ENCODE measurements at regions not wholly inside any gene's neighbourhood (a gene's known extent, or its start where the extent isn't known, plus 50 kb on each side); places are given as distances from the start of the nearest gene placed in this dataset.

GRCh38 chr1:25051906-25052305, 121.8 kb upstream of the RUNX3 start:
- no peak overlapping the region for H3K18ac ChIP-seq (ENCODE audit: insufficient read length, low read depth, low read length)
- no peak overlapping the region for H3K56ac ChIP-seq (ENCODE audit: insufficient read length, low read depth, low read length)
- Mint-ChIP-seq H3K27me3 (ENCODE audit: low read depth) (peaks cover 5% of the 10 kb centered on the region; the same call in 1 of the 2 replicates), H3K4me3 (no peak overlapping the region), H3K9me3 (no peaks in the 10 kb centered on the region), H3K36me3 (ENCODE audit: insufficient read depth in 1 of 3, low read depth in 3 of 3) (no peaks in the 10 kb centered on the region), H3K27ac (no peak overlapping the region; a peak in 2 of 7 replicates), H3K4me1 (peaks cover 9 to 33% of the 10 kb centered on the region in 2 experiments)
- H2BK12ac ChIP-seq (ENCODE audit: insufficient read length, low read depth, low read length): no peak overlapping the region
- no peaks in the 10 kb centered on the region for H3K9me3 ChIP-seq (ENCODE audit: control insufficient read depth, low read depth, low read length)
- H4K91ac ChIP-seq (ENCODE audit: insufficient read length, low read depth, low read length): no peak overlapping the region
- no peak overlapping the region for H2BK15ac ChIP-seq (ENCODE audit: low read depth, low read length)
- no peak overlapping the region for H3K9ac ChIP-seq (ENCODE audit: extremely low read depth, insufficient read length, low read length)
- no peak for DNase-seq
- no peaks in the 10 kb centered on the region for H3K27me3 ChIP-seq (ENCODE audit: insufficient read depth, low read length)
- no peak overlapping the region for H4K5ac ChIP-seq (ENCODE audit: insufficient read length, low read depth, low read length)
- H3K4me2 ChIP-seq (ENCODE audit: insufficient read depth, insufficient read length, low read length): no peak overlapping the region
- H3K27ac ChIP-seq (ENCODE audit: insufficient read length, low read depth, low read length): no peak overlapping the region
- no peak overlapping the region for H2BK120ac ChIP-seq (ENCODE audit: low read depth, low read length, poor library complexity, severe bottlenecking)
- H2AFZ ChIP-seq (ENCODE audit: low read length): no peak overlapping the region
- H3K79me1 ChIP-seq (ENCODE audit: insufficient read depth, low read depth, low read length, poor library complexity, severe bottlenecking): no peaks in the 10 kb centered on the region
- no peak overlapping the region for H3T11ph ChIP-seq (ENCODE audit: low read length)
- H2BK5ac ChIP-seq (ENCODE audit: insufficient read length, low read length): no peak overlapping the region
- H3K4me1 ChIP-seq (ENCODE audit: insufficient read depth, low read length): no peaks in the 10 kb centered on the region
- H3K4ac ChIP-seq (ENCODE audit: low read depth, low read length): no peak overlapping the region
- H3K14ac ChIP-seq (ENCODE audit: insufficient read depth, low read length): no peak overlapping the region; the same call in 1 of the 2 replicates
- TF ChIP-seq CTCF (conservative IDR thresholded peaks at IDR 0.05): no peak
- H3K23me2 ChIP-seq (ENCODE audit: insufficient read length, low read depth, low read length, poor library complexity, severe bottlenecking): no peaks in the 10 kb centered on the region
- no CpG with 5 or more reads among the region's 12 CpGs for WGBS (ENCODE audit: extremely low coverage, insufficient read length, low lambda C conversion rate)
- no peak overlapping the region for H2BK20ac ChIP-seq (ENCODE audit: low read depth, low read length, poor library complexity, severe bottlenecking)
- H4K20me1 ChIP-seq (ENCODE audit: control insufficient read depth, insufficient read depth, insufficient read length): no peaks in the 10 kb centered on the region
- no peak overlapping the region for H2AK5ac ChIP-seq (ENCODE audit: insufficient read length, low read length)
- H4K8ac ChIP-seq (replicated peaks; ENCODE audit: insufficient read length, low read depth, low read length): no peak overlapping the region
- no peak overlapping the region for H3K23ac ChIP-seq (ENCODE audit: insufficient read length, low read depth, low read length)
- no peaks in the 10 kb centered on the region for H3K79me2 ChIP-seq (ENCODE audit: insufficient read depth, low read length)

All from H9 (cell line).